ENCODE measurements at regions not wholly inside any gene's neighbourhood (a gene's known extent, or its start where the extent isn't known, plus 50 kb on each side); places are given as distances from the start of the nearest gene placed in this dataset.
"Not testable (repeated sequence)": the region's sequence is repeated elsewhere in the genome, so short reads cannot be mapped to it uniquely, and the experiment has no call there.

DNA sequence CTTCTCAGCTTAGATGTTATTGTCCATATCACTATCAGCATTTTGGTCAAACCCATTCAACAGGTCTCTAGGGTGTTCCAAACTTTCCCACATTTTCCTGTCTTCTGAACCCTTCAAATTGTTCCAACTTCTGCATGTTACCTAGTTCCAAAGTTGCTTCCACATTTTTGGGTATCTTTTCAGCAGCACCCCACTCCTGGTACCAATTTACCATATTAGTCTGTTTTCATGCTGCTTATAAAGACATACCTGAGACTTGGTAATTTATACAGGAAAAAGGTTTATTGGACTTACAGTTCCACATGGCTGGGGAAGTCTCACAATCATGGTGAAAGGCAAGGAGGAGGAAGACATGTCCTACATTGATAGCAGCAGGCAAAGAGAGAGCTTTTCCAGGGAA, 1187.6 kb downstream of the MRPL39 start:
- DNase-seq (ENCODE audit: low read depth in 2 of 3, low spot score in 2 of 3) = not testable (repeated sequence)

DNA sequence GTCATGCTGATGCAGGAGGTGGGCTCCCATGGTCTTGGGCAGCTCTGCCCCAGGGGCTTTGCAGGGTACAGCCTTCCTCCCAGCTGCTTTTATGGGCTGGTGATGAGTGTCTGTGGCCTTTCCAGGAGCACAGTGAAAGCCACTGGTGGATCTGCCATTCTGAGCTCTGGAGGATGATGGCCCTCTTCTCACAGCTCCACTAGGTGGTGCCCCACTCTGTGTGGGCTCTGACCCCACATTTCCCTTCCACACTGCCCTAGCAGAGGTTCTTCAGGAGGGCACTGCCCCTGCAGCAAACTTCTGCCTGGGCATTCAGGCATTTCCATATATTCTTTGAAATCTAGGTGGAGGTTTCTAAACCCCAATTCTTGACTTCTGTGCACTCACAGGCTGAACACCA, 1188.6 kb downstream of the MRPL39 start:
- no peak for DNase-seq (ENCODE audit: low read depth in 2 of 3, low spot score in 2 of 3)

DNA sequence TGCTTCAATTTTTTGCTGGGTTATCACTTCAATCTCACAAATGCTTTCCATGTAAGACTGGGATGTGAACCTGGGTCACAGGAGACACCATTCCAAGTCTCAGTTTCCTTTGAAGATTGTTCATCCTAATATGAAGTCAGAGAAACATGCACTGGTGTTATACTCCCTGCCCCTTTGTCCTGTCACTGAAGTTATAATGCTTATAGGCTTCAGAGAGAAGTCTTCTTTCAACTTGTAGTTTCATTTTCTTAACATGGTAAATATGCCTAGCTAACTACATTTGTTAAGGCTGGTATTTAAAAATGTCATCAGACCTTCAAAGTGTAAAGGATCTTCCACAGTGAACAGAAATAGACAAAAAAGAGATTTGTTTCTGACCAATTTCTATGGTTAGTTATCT, 1195.9 kb downstream of the MRPL39 start:
- DNase-seq (ENCODE audit: low read depth in 2 of 3, low spot score in 2 of 3) = no peak

DNA sequence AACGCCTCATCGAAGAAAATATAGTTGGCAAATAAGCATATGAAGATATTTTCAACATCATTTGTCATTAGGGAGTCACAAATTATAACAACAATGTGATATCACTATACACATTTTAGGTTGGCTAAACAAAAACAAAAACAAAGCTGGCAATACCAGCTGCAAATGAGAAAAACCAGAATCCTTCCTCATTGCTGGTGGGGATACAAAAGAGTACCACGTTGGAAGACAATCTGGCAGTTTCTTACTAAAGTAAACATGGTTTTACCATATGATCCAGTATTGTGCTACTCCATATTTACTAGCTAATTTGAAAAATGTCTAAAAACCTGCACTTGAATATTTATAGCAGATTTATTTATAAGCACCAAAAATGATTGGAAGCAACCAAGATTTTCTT, 1204.1 kb downstream of the MRPL39 start:
- DNase-seq (ENCODE audit: low read depth in 2 of 3, low spot score in 2 of 3) = no peak

DNA sequence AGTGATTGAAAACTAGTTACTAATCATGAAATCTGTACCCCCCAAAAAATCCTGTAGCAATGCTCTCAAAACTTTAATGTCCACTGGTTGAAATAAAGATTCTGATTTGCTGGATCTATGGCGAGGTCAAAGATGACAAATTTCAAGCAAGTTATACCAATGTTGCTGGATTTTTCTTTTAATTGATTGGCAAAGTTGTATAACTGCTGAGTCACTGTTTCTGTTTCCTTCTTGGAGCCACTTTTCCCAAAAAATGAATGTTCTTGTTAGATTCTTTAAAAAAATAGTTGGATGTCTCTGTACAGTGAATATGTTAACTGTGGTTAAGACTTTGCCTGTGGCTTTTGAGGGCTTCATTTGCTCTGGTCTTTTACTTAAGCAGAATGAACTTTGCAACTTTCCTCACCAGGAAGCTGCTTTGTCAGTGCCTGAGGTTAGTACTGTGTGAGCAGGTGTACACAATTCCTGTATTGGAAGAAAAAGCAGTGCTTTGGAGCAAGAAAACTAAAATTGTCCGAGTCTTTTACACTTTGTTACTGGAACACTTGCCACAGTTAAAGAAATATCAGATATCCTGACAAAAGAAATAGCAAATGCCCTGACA, 1211.9 kb downstream of the MRPL39 start:
- DNase-seq (ENCODE audit: low read depth in 2 of 3, low spot score in 2 of 3) = no peak

DNA sequence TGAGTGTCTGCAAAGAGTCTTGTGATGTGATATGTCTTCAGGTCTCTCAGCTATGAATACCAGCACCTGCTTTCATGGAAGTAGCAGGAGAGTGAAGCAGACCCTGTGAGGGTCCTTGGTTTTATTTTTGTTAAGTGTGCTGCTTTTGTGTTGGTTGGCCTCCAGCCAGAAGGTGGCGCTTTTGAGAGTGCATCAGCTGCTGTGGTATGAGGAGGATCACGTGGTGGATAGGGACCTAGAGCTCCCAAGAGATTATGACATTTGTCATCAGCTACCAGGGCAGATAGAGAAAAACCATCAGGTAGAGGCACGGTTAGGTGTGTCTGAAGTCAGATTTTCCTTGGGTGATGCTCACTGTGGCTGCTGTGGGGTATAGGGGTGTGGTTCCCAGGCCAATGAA, 1232.1 kb downstream of the MRPL39 start:
- peak in 1 of 3 experiments; percentile 4 for DNase-seq (ENCODE audit: low read depth in 2 of 3, low spot score in 2 of 3)

DNA sequence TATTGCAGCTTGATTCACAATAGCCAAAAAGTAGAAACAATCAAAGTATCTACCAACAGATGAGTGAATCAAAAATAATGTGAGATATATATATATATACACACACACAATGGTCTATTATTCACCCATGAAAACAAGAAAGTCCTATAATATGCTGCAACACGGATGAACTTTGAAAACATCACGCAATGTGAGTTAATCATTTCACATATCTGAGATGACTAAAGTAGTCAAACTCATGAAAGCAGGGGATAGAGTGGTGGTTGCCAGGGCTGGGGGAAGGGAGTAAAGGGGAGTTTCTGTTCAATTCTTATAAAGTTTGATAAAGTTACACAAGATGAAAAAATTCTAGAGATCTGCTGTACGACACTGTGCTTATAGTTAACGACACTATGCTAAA, 1234.8 kb downstream of the MRPL39 start:
- DNase-seq (ENCODE audit: low read depth in 2 of 3, low spot score in 2 of 3) = no peak

DNA sequence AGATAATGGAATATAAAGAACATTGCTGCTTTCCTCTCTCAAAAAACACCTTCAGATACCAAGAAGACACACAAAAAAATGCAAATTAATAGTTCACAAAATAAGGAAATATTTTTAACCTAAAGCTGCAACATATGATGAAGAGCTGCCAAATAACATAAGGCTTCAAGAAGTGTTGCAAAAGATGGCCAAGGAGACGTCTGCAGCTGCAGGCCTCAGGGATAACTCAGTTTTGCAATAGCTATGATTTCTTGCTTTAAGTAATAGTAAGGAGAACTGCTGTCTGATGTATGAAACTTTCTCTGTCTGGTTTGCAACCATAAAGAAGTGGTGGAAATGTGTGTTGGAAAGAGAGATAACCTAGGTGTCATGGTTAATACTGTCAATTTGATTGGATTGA, 1237.5 kb downstream of the MRPL39 start:
- no peak for DNase-seq (ENCODE audit: low read depth in 2 of 3, low spot score in 2 of 3)

DNA sequence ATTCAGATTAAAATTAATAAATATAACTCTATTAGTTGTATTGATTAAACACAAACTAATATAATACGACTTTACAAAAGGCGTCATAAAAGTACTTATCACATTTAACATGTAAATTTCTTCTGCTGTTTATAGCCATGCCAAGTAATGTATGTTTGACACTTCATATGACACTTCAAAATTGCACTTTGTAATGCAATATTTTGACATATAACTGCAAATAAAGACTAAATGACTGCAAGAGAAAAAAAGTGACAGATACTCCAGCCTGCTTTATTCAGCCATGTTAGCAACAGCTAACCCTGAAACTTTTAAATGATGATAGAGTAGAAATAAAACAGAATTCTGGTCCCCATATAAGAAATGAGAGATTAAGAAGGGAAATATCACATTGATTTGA, 1238.0 kb downstream of the MRPL39 start:
- no peak for DNase-seq (ENCODE audit: low read depth in 2 of 3, low spot score in 2 of 3)

DNA sequence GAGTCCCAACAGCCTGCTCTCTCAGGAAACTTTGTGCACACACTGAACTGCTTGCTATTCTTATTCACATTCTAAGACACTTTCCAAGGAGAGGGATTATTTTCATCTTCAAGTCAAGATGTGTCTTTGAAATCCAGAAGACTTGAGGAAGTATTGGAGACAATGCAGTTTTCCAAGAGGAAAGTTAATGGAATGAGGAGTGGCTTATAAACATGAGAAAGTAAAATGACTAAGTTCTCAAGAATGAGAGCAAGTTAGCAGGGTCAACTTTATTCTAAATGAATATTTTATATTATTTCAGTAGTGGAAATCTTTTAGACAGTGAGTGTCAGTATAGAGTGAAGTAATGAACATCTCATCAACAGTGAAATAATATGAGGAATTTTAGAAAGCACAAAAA, 1239.3 kb downstream of the MRPL39 start:
- no peak for DNase-seq (ENCODE audit: low read depth in 2 of 3, low spot score in 2 of 3)

DNA sequence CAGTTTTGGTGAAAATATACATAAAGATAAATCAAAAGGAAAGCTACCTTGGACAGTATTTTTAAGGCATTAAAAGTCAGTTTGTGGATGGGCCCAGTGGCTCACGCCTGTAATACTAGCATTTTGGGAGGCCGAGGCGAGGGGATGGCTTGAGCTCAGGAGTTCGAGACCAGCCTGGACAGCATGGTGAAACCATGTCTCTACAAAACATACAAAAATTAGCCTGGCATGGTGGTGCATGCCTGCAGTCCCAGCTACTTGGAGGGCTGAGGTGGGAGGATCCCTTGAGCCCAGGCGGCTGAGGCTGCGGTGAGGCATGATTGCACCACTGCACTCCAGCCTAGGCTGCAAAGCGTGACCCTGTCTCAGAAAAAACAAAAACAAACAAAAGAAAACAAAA, 1253.8 kb downstream of the MRPL39 start:
- no peak for DNase-seq (ENCODE audit: low read depth in 2 of 3, low spot score in 2 of 3)

DNA sequence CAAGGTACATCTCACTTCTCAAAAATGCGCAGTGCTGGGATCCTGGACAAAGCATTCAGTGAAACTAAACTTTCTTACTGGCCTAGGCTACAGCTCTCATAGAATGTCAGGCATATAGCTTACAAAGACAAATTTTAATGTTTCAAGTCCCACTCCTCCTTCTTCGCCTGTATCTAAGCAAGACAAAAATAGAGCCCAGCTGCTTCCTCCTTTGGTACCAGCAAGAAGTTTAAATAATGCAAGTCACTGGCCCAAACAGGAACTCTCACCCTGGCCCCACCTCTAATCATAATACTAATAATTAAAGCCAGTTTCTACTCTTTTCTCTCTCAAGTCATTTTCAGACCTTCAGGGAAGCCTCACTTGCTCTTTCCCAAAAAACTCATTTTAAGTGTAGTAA, 1267.9 kb downstream of the MRPL39 start:
- DNase-seq (ENCODE audit: low read depth in 2 of 3, low spot score in 2 of 3) = no peak

DNA sequence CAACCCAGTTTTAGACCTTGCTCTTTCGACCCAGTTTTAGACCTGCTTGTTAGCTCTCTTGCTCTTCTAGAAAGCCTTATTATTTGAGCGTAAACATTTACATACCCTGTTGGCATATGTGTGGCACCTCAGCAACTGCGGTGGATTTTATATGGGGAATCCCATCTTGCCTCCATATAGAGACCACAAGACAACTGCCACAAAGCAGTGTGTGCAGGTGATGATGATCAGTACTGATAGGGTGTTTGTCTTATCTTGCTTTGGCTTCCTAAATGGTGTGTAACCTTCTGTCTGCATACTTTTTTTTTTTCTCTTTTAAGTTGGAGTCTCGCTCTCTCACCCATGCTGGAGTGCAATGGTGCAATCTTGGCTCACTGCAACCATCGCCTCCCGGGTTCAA, 1270.8 kb downstream of the MRPL39 start:
- no peak for DNase-seq (ENCODE audit: low read depth in 2 of 3, low spot score in 2 of 3)

DNA sequence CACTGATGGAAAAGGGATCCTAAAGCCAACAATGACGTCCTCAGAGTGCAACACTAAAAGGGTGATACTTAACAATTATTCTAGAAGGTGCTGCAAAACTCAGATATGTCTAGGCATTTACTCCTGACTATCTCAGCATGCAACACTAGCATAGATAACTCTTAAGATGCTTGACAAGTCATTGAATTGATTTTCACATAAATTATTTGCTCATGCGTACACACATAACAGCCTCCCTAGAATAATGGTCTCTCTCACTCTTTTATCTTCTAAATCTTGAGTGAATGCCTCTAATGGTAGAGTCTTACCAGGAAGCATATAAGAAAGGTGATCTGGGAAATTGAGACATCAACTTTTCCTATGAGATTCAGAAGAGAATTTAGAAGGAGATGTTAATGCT, 1283.7 kb downstream of the MRPL39 start:
- no peak for DNase-seq (ENCODE audit: low read depth in 2 of 3, low spot score in 2 of 3)

DNA sequence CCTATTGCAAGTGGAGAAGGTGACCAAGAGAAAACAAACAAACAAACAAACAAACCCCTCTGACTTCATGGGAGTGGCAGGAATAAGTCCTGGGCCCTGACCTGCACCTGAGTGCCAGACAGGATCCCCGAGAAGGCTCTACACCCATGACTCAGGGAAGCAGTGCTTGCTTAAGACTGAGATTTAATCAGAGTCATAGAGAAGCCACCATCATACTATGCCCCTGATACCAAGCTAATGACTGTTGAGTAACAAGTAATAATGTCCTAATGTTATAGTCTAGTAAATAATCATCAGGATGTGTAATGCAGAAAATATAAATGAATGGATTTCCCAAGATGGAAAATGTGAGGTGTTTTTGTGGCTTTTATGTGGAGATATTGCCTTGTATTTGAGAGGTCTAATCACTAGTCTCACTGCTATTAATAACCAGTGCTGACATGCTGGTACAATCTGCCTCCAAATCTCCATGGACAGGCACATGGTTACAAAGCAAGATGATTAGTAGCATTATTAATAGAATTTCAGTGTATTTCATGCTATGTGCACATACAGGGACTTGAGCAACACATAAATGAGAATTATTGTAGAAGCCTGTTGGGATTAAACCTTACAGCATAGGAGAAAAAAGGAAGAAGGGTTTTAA, 1290.9 kb downstream of the MRPL39 start:
- no peak for DNase-seq (ENCODE audit: low read depth in 2 of 3, low spot score in 2 of 3)

DNA sequence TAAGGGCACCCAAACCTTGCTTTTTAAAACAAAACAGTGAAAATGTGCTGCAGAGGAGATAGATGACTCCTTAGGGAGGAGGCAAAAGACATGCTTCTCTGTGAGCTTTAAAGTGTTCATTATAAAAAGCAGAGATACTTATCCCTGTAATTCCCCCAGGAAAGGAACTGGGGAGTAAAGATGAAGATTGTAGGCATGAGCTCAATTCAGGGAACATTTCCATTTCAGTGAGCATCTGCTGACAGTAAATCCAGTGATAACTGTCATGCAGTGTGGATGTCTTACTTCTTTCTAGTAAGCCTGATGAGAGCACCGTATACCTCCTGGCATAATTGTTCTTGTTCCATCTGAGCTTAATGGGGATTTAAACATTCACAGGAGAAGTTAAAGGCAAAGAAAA, 1296.5 kb downstream of the MRPL39 start:
- DNase-seq (ENCODE audit: low read depth in 2 of 3, low spot score in 2 of 3) = no peak

DNA sequence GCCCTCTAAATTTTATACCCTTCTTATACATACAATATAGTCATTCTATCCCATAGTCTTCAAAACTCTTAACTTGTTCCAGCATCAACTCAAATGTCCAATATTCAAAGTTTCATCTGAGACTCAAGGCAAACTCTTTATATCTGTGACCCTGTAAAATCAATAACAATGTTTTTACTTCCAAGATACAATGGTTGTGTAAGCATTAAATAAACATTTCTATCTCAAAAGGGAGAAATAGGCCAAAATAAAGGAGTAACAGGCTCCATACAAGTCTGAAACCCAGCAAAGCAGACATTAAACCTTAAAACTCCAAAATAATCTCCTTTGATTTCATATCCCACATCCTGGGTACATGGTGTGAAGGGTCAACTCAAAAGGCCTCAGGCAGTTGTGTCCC, 1299.1 kb downstream of the MRPL39 start:
- DNase-seq (ENCODE audit: low read depth in 2 of 3, low spot score in 2 of 3) = no peak

DNA sequence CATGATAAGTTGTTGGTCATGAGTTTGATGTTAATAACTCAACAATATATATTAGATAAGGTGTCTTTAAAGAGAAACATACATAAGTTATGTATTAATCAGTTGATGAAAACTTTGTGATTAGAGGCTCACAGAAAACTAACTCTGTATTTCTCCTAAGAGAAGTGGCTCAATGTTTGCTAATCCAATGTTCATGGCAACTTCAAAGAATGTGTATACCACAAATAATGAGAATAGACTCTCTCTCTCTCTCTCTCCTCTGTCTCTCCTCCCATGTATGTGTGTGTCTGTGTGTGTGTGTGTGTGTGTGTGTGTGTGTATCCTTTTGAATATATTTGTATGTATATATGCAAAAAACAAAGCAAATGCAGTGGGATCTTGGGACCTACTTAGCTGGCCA, 1304.9 kb downstream of the MRPL39 start:
- DNase-seq (ENCODE audit: low read depth in 2 of 3, low spot score in 2 of 3) = no peak

DNA sequence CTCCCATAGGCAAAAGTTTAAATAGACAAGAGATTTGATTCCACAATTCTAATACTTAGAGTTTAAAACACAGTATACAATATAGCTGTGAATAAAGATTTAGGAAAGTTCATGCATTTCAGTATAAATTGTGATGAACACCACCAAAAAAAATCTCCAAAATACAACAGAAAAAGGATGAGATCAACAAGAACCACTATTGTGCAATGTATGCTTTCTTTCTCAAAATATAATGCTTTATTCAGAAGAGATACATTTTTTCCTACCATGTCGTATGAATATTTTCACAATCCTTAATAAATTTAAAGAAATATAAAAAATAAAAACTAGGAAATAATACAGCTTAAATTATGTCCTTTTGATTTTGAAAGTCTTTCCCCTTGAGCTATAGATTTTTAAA, 1309.2 kb downstream of the MRPL39 start:
- no peak for DNase-seq (ENCODE audit: low read depth in 2 of 3, low spot score in 2 of 3)

DNA sequence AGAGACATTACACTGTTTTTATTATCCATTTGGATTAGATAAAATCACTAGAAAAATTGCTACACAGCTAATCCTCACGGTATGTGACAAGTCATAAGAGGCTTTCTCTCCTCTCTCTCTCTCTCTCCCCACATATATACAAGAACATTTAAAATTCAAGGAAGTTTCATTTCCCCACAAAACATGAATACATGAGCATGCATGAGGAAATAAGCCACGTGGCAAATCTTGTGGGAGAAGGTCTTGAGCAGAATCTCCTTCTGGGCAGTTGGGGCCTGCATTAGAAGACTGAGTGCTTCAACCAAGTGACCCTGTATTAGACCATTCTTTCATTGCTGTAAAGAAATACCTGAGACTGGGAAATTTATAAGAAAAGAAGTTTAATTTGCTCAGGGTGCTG, 1313.1 kb downstream of the MRPL39 start:
- no peak for DNase-seq (ENCODE audit: low read depth in 2 of 3, low spot score in 2 of 3)

DNA sequence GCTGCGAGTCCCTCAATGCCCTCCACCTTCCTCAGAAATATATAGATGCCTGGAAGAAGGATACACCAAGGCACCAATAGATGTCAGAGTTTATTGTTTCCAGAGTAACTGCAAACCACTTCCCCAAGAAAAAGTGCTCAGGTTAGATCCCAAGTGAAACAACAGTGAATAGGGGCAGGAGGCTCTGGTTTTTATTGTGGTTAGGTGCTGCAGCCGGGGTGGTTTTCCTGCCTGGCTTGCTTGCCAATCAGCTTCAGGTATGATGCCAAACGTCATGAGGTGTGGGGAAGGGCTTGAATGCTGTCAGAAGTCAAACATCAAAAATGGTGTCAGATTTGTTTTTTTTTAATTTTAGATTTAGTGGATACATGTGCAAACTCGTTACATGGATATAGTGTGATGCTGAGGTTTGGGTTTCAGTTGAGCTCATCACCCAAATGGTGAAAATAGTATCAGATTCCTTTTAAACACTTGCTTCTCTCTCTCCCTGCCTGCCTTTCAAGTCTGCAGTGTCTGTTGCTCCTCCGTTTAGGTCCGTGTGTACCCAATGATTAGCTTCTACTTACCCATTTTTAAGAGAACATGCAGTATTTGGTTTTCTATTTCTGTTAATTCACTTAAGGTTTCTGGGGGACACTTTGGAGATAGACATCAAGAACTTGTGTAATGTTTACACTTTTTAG, 1317.0 kb downstream of the MRPL39 start:
- no peak for DNase-seq (ENCODE audit: low read depth in 2 of 3, low spot score in 2 of 3)

DNA sequence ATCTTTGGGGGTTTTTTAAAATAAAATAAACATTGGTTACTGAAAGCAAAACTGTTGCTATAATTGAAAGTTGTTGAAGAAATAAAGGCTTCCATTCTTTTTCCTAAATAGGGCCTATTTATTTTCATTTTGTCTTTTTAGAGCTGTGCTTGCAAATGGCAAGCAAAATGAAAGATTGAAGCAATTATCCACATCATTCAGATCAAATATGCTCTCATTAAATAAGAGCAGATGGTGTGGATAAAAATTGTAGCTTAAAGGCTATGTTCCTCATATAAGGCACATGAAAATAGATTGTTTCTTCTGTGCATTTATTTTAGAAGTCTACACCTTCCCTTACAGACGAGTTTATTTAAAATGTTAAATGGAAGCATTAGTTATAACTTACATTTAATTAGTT, 1317.7 kb downstream of the MRPL39 start:
- DNase-seq (ENCODE audit: low read depth in 2 of 3, low spot score in 2 of 3) = no peak

DNA sequence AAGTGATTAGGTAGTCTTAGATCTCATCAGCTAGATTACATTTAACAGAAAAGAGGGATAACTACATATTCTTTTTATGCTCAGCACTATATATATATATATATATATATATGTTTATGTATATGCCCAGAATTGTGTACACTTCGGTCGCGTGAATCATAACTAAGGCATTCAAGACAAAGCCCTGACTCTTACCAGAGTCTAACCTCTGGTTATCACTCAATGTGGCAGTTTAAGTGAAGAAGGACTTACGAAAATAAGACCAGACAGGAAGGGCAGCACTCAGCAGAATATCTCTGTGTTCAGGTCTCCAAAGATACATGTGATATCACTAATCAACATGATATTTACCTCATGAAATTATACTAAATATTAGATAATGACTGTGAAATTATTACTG, 1326.7 kb downstream of the MRPL39 start:
- no peak for DNase-seq (ENCODE audit: low read depth in 2 of 3, low spot score in 2 of 3)
